ENCODE measurements at regions not wholly inside any gene's neighbourhood (a gene's known extent, or its start where the extent isn't known, plus 50 kb on each side); places are given as distances from the start of the nearest gene placed in this dataset.

GRCh38 chr1:108054396-108054795, 89.4 kb upstream of the VAV3 start:
- H3K36me3 ChIP-seq (ENCODE audit: insufficient read depth, low read length) = no peaks in the 10 kb centered on the region
- ChIA-PET CTCF (ENCODE audit: unreplicated experiment) (no interaction called here), POLR2A (no interaction called here)
- no TSS peak for BruUV-seq (replicated peaks)
- TF ChIP-seq EZH2phosphoT487 (IDR thresholded peaks at IDR 0.05; ENCODE audit: borderline replicate concordance, low read depth, low read length) (no peak), CTCF (conservative IDR thresholded peaks at IDR 0.05; ENCODE audit: low read length) (no peak)
- H4K20me1 ChIP-seq (ENCODE audit: insufficient read depth, low read length) = no peaks in the 10 kb centered on the region
- no peaks in the 10 kb centered on the region for H3K4me1 ChIP-seq (ENCODE audit: insufficient read depth, low read length, poor library complexity, severe bottlenecking)
- H3K9me3 ChIP-seq (ENCODE audit: low read length) = no peaks in the 10 kb centered on the region
- no peaks in the 10 kb centered on the region for H3K9me2 ChIP-seq (ENCODE audit: insufficient read depth, low read length)
- intact Hi-C loops (cut with micrococcal nuclease; ENCODE audit: unreplicated experiment) = no loop called here
- no peak overlapping the region for H2AFZ ChIP-seq (ENCODE audit: low read length)
- no peak overlapping the region for H3K4me3 ChIP-seq (ENCODE audit: low read depth, low read length, poor library complexity, severe bottlenecking)
- H3K27ac ChIP-seq (ENCODE audit: low read depth, low read length, poor library complexity, severe bottlenecking) = no peak overlapping the region
- H3K4me2 ChIP-seq (ENCODE audit: low read length) = no peak overlapping the region
- no peak for DNase-seq (ENCODE audit: low spot score)
- H3K79me2 ChIP-seq (ENCODE audit: insufficient read depth, low read depth, low read length) = no peaks in the 10 kb centered on the region

GRCh38 chr1:108053270-108054013, 88.5 kb upstream of the VAV3 start:
- H3K4me1 ChIP-seq (ENCODE audit: insufficient read depth, low read length, poor library complexity, severe bottlenecking) = no peaks in the 10 kb centered on the region
- H3K79me2 ChIP-seq (ENCODE audit: insufficient read depth, low read depth, low read length) = no peaks in the 10 kb centered on the region
- ChIA-PET POLR2A (interaction anchor here (0.5 to 0.6 kb wide), 2 partner anchors 36 to 44 kb away, joined by 3 to 4 read pairs; no protein-coding TSS in a partner anchor), CTCF (ENCODE audit: unreplicated experiment) (no interaction called here)
- no peaks in the 10 kb centered on the region for H3K36me3 ChIP-seq (ENCODE audit: insufficient read depth, low read length)
- H3K4me3 ChIP-seq (ENCODE audit: low read depth, low read length, poor library complexity, severe bottlenecking) = no peak overlapping the region
- H3K27ac ChIP-seq (ENCODE audit: low read depth, low read length, poor library complexity, severe bottlenecking) = no peak overlapping the region
- H3K9me2 ChIP-seq (ENCODE audit: insufficient read depth, low read length) = no peaks in the 10 kb centered on the region
- TF ChIP-seq CTCF (conservative IDR thresholded peaks at IDR 0.05; ENCODE audit: low read length) = no peak
- TF ChIP-seq EZH2phosphoT487 (IDR thresholded peaks at IDR 0.05; ENCODE audit: borderline replicate concordance, low read depth, low read length) = no peak
- no peak overlapping the region for H2AFZ ChIP-seq (ENCODE audit: low read length)
- H3K9me3 ChIP-seq (ENCODE audit: low read length) = no peaks in the 10 kb centered on the region
- no TSS peak for BruUV-seq (replicated peaks)
- intact Hi-C loops (cut with micrococcal nuclease; ENCODE audit: unreplicated experiment) = no loop called here
- H3K4me2 ChIP-seq (ENCODE audit: low read length) = no peak overlapping the region
- no peaks in the 10 kb centered on the region for H4K20me1 ChIP-seq (ENCODE audit: insufficient read depth, low read length)
- DNase-seq (ENCODE audit: low spot score) = no peak

GRCh38 chr1:108051631-108052377, 86.8 kb upstream of the VAV3 start:
- no peaks in the 10 kb centered on the region for H3K4me1 ChIP-seq (ENCODE audit: insufficient read depth, low read length, poor library complexity, severe bottlenecking)
- no peak overlapping the region for H3K4me3 ChIP-seq (ENCODE audit: low read depth, low read length, poor library complexity, severe bottlenecking)
- intact Hi-C loops (cut with micrococcal nuclease; ENCODE audit: unreplicated experiment) = no loop called here
- TF ChIP-seq CTCF (conservative IDR thresholded peaks at IDR 0.05; ENCODE audit: low read length) (no peak), EZH2phosphoT487 (IDR thresholded peaks at IDR 0.05; ENCODE audit: borderline replicate concordance, low read depth, low read length) (no peak)
- H4K20me1 ChIP-seq (ENCODE audit: insufficient read depth, low read length) = no peaks in the 10 kb centered on the region
- BruUV-seq (replicated peaks) = no TSS peak
- no peak overlapping the region for H3K27ac ChIP-seq (ENCODE audit: low read depth, low read length, poor library complexity, severe bottlenecking)
- no peaks in the 10 kb centered on the region for H3K36me3 ChIP-seq (ENCODE audit: insufficient read depth, low read length)
- H3K9me2 ChIP-seq (ENCODE audit: insufficient read depth, low read length) = no peaks in the 10 kb centered on the region
- DNase-seq (ENCODE audit: low spot score) = no peak
- POLR2A ChIA-PET = interaction anchor here (0.6 kb wide), 1 partner anchor 289 kb away, joined by 4 read pairs; no protein-coding TSS in a partner anchor
- H2AFZ ChIP-seq (ENCODE audit: low read length) = no peak overlapping the region
- H3K9me3 ChIP-seq (ENCODE audit: low read length) = no peaks in the 10 kb centered on the region
- no peaks in the 10 kb centered on the region for H3K79me2 ChIP-seq (ENCODE audit: insufficient read depth, low read depth, low read length)
- CTCF ChIA-PET (ENCODE audit: unreplicated experiment) = no interaction called here
- H3K4me2 ChIP-seq (ENCODE audit: low read length) = no peak overlapping the region
